Neural crest cell (in vitro differentiated cells): ENCODE measurements at regions not wholly inside any gene's neighbourhood (a gene's known extent, or its start where the extent isn't known, plus 50 kb on each side); places are given as distances from the start of the nearest gene placed in this dataset.

ENCODE experiments used
- DNase-seq: peaks from one replicate; pipeline ENCODE4 v3.0.0; 2021; ENCODE audit warnings: low read depth, mixed read lengths, low spot score
- H3K27ac Mint-ChIP-seq: one replicate; pipeline ENCODE4 v1.8.0; 2021; ENCODE audit warnings: mild to moderate bottlenecking, mixed read lengths; ENCODE audit not compliant: unreplicated experiment
- H3K27me3 Mint-ChIP-seq: 2 replicates; pipeline ENCODE4 v1.8.0; 2021; ENCODE audit warnings: low read depth, mild to moderate bottlenecking, mixed read lengths
- H3K36me3 Mint-ChIP-seq: 2 replicates; pipeline ENCODE4 v1.8.0; 2021; ENCODE audit warnings: low read depth, mild to moderate bottlenecking, mixed read lengths
- H3K4me1 Mint-ChIP-seq: 2 replicates; pipeline ENCODE4 v1.8.0; 2021; ENCODE audit warnings: mixed read lengths
- H3K4me3 Mint-ChIP-seq: one replicate; pipeline ENCODE4 v1.8.0; 2021; ENCODE audit warnings: mild to moderate bottlenecking, mixed read lengths
- H3K9me3 Mint-ChIP-seq: 2 replicates; pipeline ENCODE4 v1.8.0; 2021; ENCODE audit warnings: mixed read lengths
- TF ChIP-seq, protein P1 (sequence below): fragments of 200-600 bp; sonication (generic); conservative IDR thresholded peaks from 2 replicates; pipeline ENCODE4 v1.5.0; 2021; ENCODE audit warnings: antibody characterized with exemption, mild to moderate bottlenecking

DNA sequence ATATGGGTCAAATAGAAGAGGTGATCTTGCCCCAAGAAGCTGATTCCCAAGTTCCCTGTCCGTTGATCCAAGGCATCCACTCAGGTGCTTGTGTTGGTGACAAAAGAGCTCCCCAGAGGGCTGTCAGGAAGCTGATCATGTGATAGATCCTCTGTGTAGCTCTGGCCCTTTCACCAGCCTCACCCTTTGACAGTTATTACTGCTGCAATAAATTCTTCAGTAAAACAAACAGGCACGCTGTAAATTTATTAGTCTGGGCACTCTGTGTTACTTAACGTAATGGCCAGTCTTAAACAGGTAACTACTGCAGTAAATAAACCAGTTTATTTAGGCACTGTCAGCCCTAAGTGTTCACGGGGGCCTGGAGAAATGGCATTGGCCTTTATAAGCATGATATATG lies 473.9 kb downstream of the BCL11B start:
- Mint-ChIP-seq H3K9me3 (peaks cover 10% of the 10 kb centered on the region), H3K4me1 (no peaks in the 10 kb centered on the region), H3K27ac (no peak overlapping the region), H3K4me3 (no peak overlapping the region), H3K27me3 (peaks cover under 1% of the 10 kb centered on the region), H3K36me3 (peaks cover 3% of the 10 kb centered on the region)
- TF ChIP-seq, protein P1, sequence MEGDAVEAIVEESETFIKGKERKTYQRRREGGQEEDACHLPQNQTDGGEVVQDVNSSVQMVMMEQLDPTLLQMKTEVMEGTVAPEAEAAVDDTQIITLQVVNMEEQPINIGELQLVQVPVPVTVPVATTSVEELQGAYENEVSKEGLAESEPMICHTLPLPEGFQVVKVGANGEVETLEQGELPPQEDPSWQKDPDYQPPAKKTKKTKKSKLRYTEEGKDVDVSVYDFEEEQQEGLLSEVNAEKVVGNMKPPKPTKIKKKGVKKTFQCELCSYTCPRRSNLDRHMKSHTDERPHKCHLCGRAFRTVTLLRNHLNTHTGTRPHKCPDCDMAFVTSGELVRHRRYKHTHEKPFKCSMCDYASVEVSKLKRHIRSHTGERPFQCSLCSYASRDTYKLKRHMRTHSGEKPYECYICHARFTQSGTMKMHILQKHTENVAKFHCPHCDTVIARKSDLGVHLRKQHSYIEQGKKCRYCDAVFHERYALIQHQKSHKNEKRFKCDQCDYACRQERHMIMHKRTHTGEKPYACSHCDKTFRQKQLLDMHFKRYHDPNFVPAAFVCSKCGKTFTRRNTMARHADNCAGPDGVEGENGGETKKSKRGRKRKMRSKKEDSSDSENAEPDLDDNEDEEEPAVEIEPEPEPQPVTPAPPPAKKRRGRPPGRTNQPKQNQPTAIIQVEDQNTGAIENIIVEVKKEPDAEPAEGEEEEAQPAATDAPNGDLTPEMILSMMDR: no peak
- no peak for DNase-seq

- H3K27me3 Mint-ChIP-seq: peaks cover 2% of the 10 kb centered on the region
- no peak overlapping the region for H3K27ac Mint-ChIP-seq
These were observed 472.1 kb downstream of the BCL11B start for GRCh38 chr14:98799891-98800290.

GRCh38 chr14:98802044-98802443 lies 470.0 kb downstream of the BCL11B start:
- TF ChIP-seq, protein P1: no peak
- no peaks in the 10 kb centered on the region for H3K4me1 Mint-ChIP-seq
- H3K9me3 Mint-ChIP-seq: no peaks in the 10 kb centered on the region
- no peak overlapping the region for H3K4me3 Mint-ChIP-seq
- peak overlapping the region; percentile 35 for H3K27ac Mint-ChIP-seq
- H3K27me3 Mint-ChIP-seq: peaks cover 2% of the 10 kb centered on the region
- DNase-seq: no peak
- no peaks in the 10 kb centered on the region for H3K36me3 Mint-ChIP-seq

More at GRCh38 chr14:98799891-98800290, 472.1 kb downstream of the BCL11B start:
- H3K4me1 Mint-ChIP-seq: no peaks in the 10 kb centered on the region
- peaks cover 4% of the 10 kb centered on the region for H3K9me3 Mint-ChIP-seq
- no peak for DNase-seq
- no peak overlapping the region for H3K4me3 Mint-ChIP-seq
- TF ChIP-seq, protein P1: no peak
- no peaks in the 10 kb centered on the region for H3K36me3 Mint-ChIP-seq

- TF ChIP-seq, protein P1: no peak
- H3K27ac Mint-ChIP-seq: no peak overlapping the region
- no peaks in the 10 kb centered on the region for H3K9me3 Mint-ChIP-seq
These were observed 468.8 kb downstream of the BCL11B start for GRCh38 chr14:98803196-98803595.

GRCh38 chr14:98808494-98809407 lies 463.2 kb downstream of the BCL11B start:
- Mint-ChIP-seq H3K36me3 (no peaks in the 10 kb centered on the region), H3K4me3 (no peak overlapping the region), H3K9me3 (no peaks in the 10 kb centered on the region), H3K4me1 (peaks cover 3% of the 10 kb centered on the region), H3K27ac (no peak overlapping the region), H3K27me3 (peaks cover 35% of the 10 kb centered on the region)
- DNase-seq: no peak
- TF ChIP-seq, protein P1: no peak

More at GRCh38 chr14:98803196-98803595, 468.8 kb downstream of the BCL11B start:
- H3K27me3 Mint-ChIP-seq: peaks cover 2% of the 10 kb centered on the region
- H3K4me1 Mint-ChIP-seq: no peaks in the 10 kb centered on the region
- no peak overlapping the region for H3K4me3 Mint-ChIP-seq
- DNase-seq: no peak
- H3K36me3 Mint-ChIP-seq: no peaks in the 10 kb centered on the region
